GM23248 (cell line): ENCODE measurements at regions not wholly inside any gene's neighbourhood (a gene's known extent, or its start where the extent isn't known, plus 50 kb on each side); places are given as distances from the start of the nearest gene placed in this dataset.

ENCODE experiments used
- DNase-seq: peaks from one replicate; pipeline ENCODE4 v3.0.0-alpha.2; 2015
- H2AFZ ChIP-seq: fragments of 200-600 bp; sonication (generic); 2 replicates; pipeline ENCODE4 v1.6.1; 2016; ENCODE audit warnings: antibody characterized with exemption
- H3F3A ChIP-seq: fragments of 200-600 bp; sonication (generic); 2 replicates; pipeline ENCODE4 v1.6.1; 2016; ENCODE audit warnings: mild to moderate bottlenecking, antibody characterized with exemption, mixed run types; ENCODE audit not compliant: insufficient read depth
- H3K27ac ChIP-seq: fragments of 200-600 bp; sonication (generic); 2 replicates; pipeline ENCODE4 v1.5.1; 2016; ENCODE audit warnings: mild to moderate bottlenecking
- H3K27me3 ChIP-seq: fragments of 200-600 bp; sonication (generic); replicated peaks from 2 replicates; pipeline ENCODE4 v1.6.1; 2016; ENCODE audit warnings: mild to moderate bottlenecking; ENCODE audit not compliant: insufficient read depth
- H3K36me3 ChIP-seq: fragments of 200-600 bp; sonication (generic); 2 replicates; pipeline ENCODE4 v1.6.1; 2016; ENCODE audit warnings: low read depth, mild to moderate bottlenecking
- H3K4me1 ChIP-seq: fragments of 200-600 bp; sonication (generic); 2 replicates; pipeline ENCODE4 v1.6.1; 2016; ENCODE audit warnings: mild to moderate bottlenecking; ENCODE audit not compliant: insufficient read depth
- H3K4me2 ChIP-seq: fragments of 200-600 bp; sonication (generic); one replicate; pipeline ENCODE4 v1.6.1; 2016; ENCODE audit warnings: mild to moderate bottlenecking; ENCODE audit not compliant: unreplicated experiment
- H3K4me3 ChIP-seq: fragments of 200-600 bp; sonication (generic); 2 replicates; pipeline ENCODE4 v1.5.1; 2016; ENCODE audit warnings: mild to moderate bottlenecking
- H3K79me2 ChIP-seq: fragments of 200-600 bp; sonication (generic); 2 replicates; pipeline ENCODE4 v1.6.1; 2016; ENCODE audit warnings: mild to moderate bottlenecking; ENCODE audit not compliant: insufficient read depth
- H3K9ac ChIP-seq: fragments of 200-600 bp; sonication (generic); 2 replicates; pipeline ENCODE4 v1.6.1; 2016; ENCODE audit warnings: mild to moderate bottlenecking
- H3K9me2 ChIP-seq: fragments of 200-600 bp; sonication (generic); 2 replicates; pipeline ENCODE4 v1.6.1; 2016; ENCODE audit warnings: mixed run types, mild to moderate bottlenecking, moderate library complexity; ENCODE audit not compliant: insufficient read depth
- H3K9me3 ChIP-seq: fragments of 200-600 bp; sonication (generic); one replicate; pipeline ENCODE4 v1.6.1; 2017; ENCODE audit warnings: low read depth
- H4K20me1 ChIP-seq: fragments of 200-600 bp; sonication (generic); 2 replicates; pipeline ENCODE4 v1.6.0; 2016; ENCODE audit not compliant: insufficient read depth
- EZH2 ChIP-seq: fragments of 200-600 bp; sonication (generic); IDR thresholded peaks from 2 replicates; pipeline ENCODE4 v1.6.1; 2018; ENCODE audit warnings: antibody characterized with exemption, mild to moderate bottlenecking; ENCODE audit not compliant: insufficient read depth, poor library complexity, severe bottlenecking
- EZH2phosphoT487 ChIP-seq: fragments of 200-600 bp; sonication (generic); IDR thresholded peaks from 2 replicates; pipeline ENCODE4 v1.6.1; 2018; ENCODE audit warnings: antibody characterized with exemption, moderate library complexity, mild to moderate bottlenecking, low read depth; ENCODE audit not compliant: insufficient read depth
- WGBS, 2 experiments: methylation state at CpG; one replicate each; pipeline ENCODE4 v1.1.6; 2015 to 2017; ENCODE audit warnings: low lambda C conversion rate in 2 of 2, low coverage in 1 of 2; ENCODE audit errors: missing lambda C conversion rate in 2 of 2; 5-methylcytosine and 5-hydroxymethylcytosine counted together
- in situ Hi-C: fragments of 300-500 bp; cut with MboI; formaldehyde crosslinking; loops from 2 replicates; pipeline ENCODE4 v1.15.0; 2020

DNA sequence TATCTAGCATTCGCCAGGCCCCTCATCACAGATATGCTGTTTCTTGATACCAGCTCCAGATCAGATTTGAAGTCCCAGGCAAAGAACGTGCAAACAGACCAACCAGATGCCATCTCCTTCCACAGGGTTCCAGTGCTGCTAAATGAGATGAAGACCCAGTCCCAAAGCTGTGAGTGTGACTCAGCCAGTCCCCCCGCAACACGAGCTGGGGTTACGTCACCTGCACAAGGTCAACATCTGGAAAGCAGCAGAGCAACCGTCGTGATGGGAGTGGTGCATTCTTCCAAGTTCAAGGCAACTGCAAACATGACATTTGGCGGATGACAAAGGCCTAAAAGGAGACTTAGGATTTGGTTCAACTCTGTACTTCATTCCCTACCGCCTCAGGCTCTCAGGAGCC lies 69.6 kb upstream of the TIAM1 start:
- in situ Hi-C loops = no loop called here
- WGBS, 2 experiments = 51 to 59% methylated on average over 9 of the region's 9 CpGs
- H3K9ac ChIP-seq = no peak overlapping the region

DNA sequence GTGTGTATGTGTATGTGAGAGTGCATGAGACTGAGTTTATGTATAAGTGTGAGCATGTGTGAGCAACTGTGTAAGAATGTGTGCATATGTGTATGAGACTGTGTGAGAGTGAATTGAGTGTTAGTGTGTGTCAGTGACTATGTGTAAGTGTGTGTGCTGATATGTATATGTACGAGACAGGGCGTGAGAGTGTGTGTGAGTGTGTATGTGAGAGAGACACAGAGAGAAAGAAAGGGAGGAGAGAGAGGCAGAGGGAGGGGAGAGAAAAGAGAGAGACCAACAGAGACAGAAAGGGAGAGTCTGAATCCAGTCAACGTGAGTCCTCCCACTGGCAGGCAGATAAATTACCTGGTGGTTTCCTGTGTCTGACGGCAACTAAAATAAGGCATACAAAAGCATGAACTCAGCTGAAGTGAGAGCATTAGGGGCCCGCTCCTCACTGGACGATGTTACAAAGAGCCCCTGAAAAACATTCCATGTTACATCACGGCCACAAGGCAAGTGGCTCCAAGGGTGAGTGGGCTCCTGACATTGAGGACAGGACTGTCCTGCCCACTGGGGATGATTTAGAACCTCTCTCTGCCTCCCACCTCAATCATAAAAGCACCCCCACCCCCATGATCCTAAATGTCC lies 66.6 kb upstream of the TIAM1 start:
- 61 to 62% methylated on average over 6 to 7 of the region's 7 CpGs for WGBS, 2 experiments

More for the DNA sequence above, 69.6 kb upstream of the TIAM1 start:
- H3K9me2 ChIP-seq = no peaks in the 10 kb centered on the region
- no peaks in the 10 kb centered on the region for H4K20me1 ChIP-seq
- no peak for DNase-seq
- H3K9me3 ChIP-seq = no peaks in the 10 kb centered on the region
- H3K4me1 ChIP-seq = no peaks in the 10 kb centered on the region
- H3K36me3 ChIP-seq = no peaks in the 10 kb centered on the region
- no peak overlapping the region for H3K4me3 ChIP-seq
- H3K4me2 ChIP-seq = no peak overlapping the region
- H3K27me3 ChIP-seq = no peaks in the 10 kb centered on the region
- TF ChIP-seq EZH2 = no peak
- TF ChIP-seq EZH2phosphoT487 = no peak
- H2AFZ ChIP-seq = no peak overlapping the region
- H3K79me2 ChIP-seq = no peaks in the 10 kb centered on the region
- H3F3A ChIP-seq = no peaks in the 10 kb centered on the region
- H3K27ac ChIP-seq = no peak overlapping the region

DNA sequence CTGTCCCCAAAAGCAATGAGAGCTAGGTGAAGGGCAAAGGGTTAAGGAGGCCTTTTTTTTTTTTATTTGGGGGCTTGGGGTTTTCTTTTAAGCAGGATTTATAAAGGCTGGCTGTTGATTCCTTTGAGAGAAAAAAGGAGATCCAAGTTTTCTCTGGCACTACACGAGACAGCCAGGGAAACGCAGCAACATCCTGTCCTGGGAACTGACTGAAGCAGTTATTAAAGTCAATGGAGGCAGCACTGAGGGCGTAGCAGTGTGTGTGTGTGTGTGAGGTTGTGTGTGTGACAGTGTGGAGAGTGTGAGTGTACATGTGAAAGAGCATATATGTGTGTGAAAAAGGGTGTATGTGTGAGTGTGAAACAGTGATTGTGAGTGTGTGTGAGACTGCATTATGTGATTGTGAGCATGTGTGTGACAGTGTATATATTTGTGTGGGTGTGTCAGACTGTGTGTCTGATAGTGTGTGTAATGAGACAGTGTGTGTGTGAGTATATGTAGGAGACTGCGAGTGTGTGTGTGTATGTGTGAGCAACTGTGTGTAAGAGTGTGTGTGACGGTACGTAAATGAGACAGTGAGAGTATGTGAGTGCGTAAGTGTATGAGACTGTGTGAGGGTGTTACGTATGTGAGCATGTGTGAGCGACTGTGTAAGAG lies 65.9 kb upstream of the TIAM1 start:
- Histone ChIP-seq H2AFZ (no peak overlapping the region), H3K79me2 (no peaks in the 10 kb centered on the region), H3K9me3 (no peaks in the 10 kb centered on the region), H3K36me3 (no peaks in the 10 kb centered on the region), H3K9ac (no peak overlapping the region), H3K4me2 (no peak overlapping the region), H3K27ac (no peak overlapping the region), H3K9me2 (no peaks in the 10 kb centered on the region), H3K4me1 (no peaks in the 10 kb centered on the region), H4K20me1 (no peaks in the 10 kb centered on the region), H3F3A (no peaks in the 10 kb centered on the region), H3K27me3 (no peaks in the 10 kb centered on the region), H3K4me3 (no peak overlapping the region)
- 67 to 68% methylated on average over 9 of the region's 9 CpGs for WGBS, 2 experiments
- DNase-seq = no peak
- in situ Hi-C loops = no loop called here
- TF ChIP-seq EZH2phosphoT487 (no peak), EZH2 (no peak)

More for the DNA sequence above, 66.6 kb upstream of the TIAM1 start:
- Histone ChIP-seq H3K4me1 (no peaks in the 10 kb centered on the region), H2AFZ (no peak overlapping the region), H3K4me2 (no peak overlapping the region), H3K36me3 (no peaks in the 10 kb centered on the region), H3F3A (no peaks in the 10 kb centered on the region), H3K9me3 (no peaks in the 10 kb centered on the region), H4K20me1 (no peaks in the 10 kb centered on the region), H3K27ac (no peak overlapping the region), H3K4me3 (no peak overlapping the region), H3K9ac (no peak overlapping the region), H3K79me2 (no peaks in the 10 kb centered on the region), H3K27me3 (no peaks in the 10 kb centered on the region), H3K9me2 (no peaks in the 10 kb centered on the region)
- no peak for DNase-seq
- in situ Hi-C loops = no loop called here
- no peak for TF ChIP-seq EZH2
- TF ChIP-seq EZH2phosphoT487 = no peak

DNA sequence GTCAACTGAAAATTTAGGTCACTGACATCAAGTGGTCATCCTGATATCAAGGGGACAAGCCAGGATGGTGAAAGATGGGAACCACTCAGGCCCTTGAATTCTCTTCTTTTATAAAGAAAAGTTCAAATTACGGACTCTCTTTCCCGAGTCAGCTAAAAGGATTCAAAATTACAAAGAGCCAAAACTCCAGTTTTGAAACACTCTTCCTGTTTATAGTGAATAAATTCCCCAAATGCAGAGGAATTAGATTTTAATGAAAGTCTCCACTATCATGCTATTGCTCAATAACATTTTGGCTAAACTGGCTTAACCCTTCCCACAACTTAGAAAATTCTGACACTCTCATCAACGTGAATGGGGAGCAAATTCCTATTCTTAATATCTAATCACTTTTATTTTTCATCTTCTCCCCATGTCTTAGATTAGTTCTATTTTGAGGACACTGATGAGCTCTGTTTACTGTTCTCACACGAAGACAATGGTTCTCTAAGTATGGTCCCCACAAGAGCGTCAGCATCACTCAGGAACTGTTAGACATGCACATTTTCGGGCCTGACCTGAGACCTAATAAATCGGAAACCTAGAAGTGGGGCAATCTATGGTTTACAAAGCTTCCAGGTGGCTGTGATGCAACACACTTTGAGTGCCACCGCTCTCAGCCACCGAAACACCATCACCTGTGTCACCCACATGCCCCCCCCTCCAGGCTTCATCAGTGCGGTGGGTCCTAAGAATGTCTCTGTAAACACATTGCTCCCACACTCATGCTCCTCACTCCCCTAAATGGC lies 64.4 kb upstream of the TIAM1 start:
- no peak overlapping the region for H3K27ac ChIP-seq
- no peak overlapping the region for H2AFZ ChIP-seq
- no peak for DNase-seq
- H3K4me1 ChIP-seq = no peaks in the 10 kb centered on the region
- no peak overlapping the region for H3K9ac ChIP-seq
- in situ Hi-C loops = no loop called here
- no peak overlapping the region for H3K4me2 ChIP-seq
- no peaks in the 10 kb centered on the region for H3K9me2 ChIP-seq
- no peaks in the 10 kb centered on the region for H3K36me3 ChIP-seq
- no peaks in the 10 kb centered on the region for H3F3A ChIP-seq
- H3K27me3 ChIP-seq = no peaks in the 10 kb centered on the region
- no peak for TF ChIP-seq EZH2
- no peak for TF ChIP-seq EZH2phosphoT487
- H3K9me3 ChIP-seq = no peaks in the 10 kb centered on the region
- H3K4me3 ChIP-seq = no peak overlapping the region
- 63 to 66% methylated on average over 10 of the region's 10 CpGs for WGBS, 2 experiments
- no peaks in the 10 kb centered on the region for H3K79me2 ChIP-seq
- no peaks in the 10 kb centered on the region for H4K20me1 ChIP-seq
